Ovary (tissue), 7 donors: ENCODE measurements at regions not wholly inside any gene's neighbourhood (a gene's known extent, or its start where the extent isn't known, plus 50 kb on each side); places are given as distances from the start of the nearest gene placed in this dataset.

ENCODE experiments used
- DNase-seq, 5 donors: peaks; one replicate each; pipeline ENCODE4 v3.0.0-alpha.2; 2019 to 2020
- H3K27ac ChIP-seq, 2 donors: fragments of 200-600 bp; one replicate each; pipeline versions ENCODE4 v1.5.1 to v1.8.0; 2019 to 2022
- H3K27me3 ChIP-seq: fragments of 200-600 bp; one replicate; pipeline ENCODE4 v1.8.0; 2022
- H3K36me3 ChIP-seq: fragments of 200-600 bp; sonication (generic); one replicate; pipeline ENCODE4 v1.5.1; 2019
- H3K4me1 ChIP-seq: one replicate; pipeline ENCODE4 v1.8.1; 2013; ENCODE audit warnings: mild to moderate bottlenecking, moderate library complexity; ENCODE audit not compliant: insufficient read depth
- H3K4me3 ChIP-seq: fragments of 200-600 bp; sonication (generic); one replicate; pipeline ENCODE4 v1.5.1; 2017
- H3K9me3 ChIP-seq, 2 donors: fragments of 200-600 bp in 1 of 2; sonication (generic) in 1 of 2; one replicate each; pipeline versions ENCODE4 v1.5.1 to v1.8.1; 2013 to 2019; ENCODE audit warnings: mild to moderate bottlenecking in 1 of 2, moderate library complexity in 1 of 2
- EP300 ChIP-seq: sonication (generic); formaldehyde crosslinking; IDR thresholded peaks from one replicate; pipeline ENCODE4 v1.6.1; 2017; ENCODE audit warnings: antibody characterized with exemption
- POLR2A ChIP-seq: fragments of 450-650 bp; IDR thresholded peaks from one replicate; pipeline ENCODE4 v1.6.1; 2017; ENCODE audit warnings: antibody characterized with exemption, mild to moderate bottlenecking, moderate library complexity
- WGBS, 3 donors: extraction: QIAGEN DNeasy Blood & Tissue Kit in 1 of 3; methylation state at CpG; one replicate each; pipeline versions ENCODE4 v1.1.5 to v1.1.7; 2013 to 2017; 5-methylcytosine and 5-hydroxymethylcytosine counted together
- intact Hi-C, 4 donors: fragments of 100-400 bp; cut with DNase I; formaldehyde crosslinking; loops; one replicate each; pipeline versions ENCODE4 v1.11.0 to v1.15.1; 2022 to 2023
- TF ChIP-seq, protein P1 (sequence below), 3 donors: fragments of 450-650 bp in 2 of 3; fragments of 200-600 bp in 1 of 3; IDR thresholded peaks; one replicate each; pipeline versions ENCODE4 v1.5.1 to v1.8.0; 2016 to 2022; ENCODE audit warnings: antibody characterized with exemption in 3 of 3, mild to moderate bottlenecking in 1 of 3
- donor health status: DM: no; HTN: no; CAD: no; lungs with moderate emphysema.
- donor health status: DM: no; HTN: no; CAD: no.
- donor health status: Bipolar disorder and iron deficiency.
- donor health status: DM: no; HTN: no; CAD: no.
- donor health status: DM: yes; HTN: yes; CAD: no.

DNA sequence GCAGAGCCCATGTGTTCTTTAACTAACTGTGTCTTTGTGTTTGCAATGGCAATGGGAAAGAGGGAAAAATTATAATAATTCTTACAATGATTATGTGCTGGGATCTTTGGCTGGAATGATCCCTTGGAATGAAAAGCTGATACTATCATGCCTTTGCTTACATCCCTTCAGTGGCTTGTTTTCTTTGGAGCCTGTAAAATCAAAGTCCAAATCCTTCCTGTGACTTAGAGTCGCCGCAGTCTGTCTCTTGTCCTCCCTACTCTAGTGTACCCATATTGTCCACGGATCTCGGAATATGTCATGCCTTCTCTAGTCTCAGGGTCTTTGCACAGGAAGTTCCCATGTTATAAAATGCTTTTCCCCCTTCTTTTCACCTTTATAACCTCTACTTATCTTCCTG, 111.7 kb upstream of the MAF start:
- intact Hi-C loops: no loop called here
- TF ChIP-seq, protein P1, sequence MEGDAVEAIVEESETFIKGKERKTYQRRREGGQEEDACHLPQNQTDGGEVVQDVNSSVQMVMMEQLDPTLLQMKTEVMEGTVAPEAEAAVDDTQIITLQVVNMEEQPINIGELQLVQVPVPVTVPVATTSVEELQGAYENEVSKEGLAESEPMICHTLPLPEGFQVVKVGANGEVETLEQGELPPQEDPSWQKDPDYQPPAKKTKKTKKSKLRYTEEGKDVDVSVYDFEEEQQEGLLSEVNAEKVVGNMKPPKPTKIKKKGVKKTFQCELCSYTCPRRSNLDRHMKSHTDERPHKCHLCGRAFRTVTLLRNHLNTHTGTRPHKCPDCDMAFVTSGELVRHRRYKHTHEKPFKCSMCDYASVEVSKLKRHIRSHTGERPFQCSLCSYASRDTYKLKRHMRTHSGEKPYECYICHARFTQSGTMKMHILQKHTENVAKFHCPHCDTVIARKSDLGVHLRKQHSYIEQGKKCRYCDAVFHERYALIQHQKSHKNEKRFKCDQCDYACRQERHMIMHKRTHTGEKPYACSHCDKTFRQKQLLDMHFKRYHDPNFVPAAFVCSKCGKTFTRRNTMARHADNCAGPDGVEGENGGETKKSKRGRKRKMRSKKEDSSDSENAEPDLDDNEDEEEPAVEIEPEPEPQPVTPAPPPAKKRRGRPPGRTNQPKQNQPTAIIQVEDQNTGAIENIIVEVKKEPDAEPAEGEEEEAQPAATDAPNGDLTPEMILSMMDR (IDR thresholded peaks at IDR 0.05): no peak
- TF ChIP-seq POLR2A: no peak
- no peak for TF ChIP-seq EP300
- no peak for DNase-seq
- Histone ChIP-seq H3K27ac (no peak overlapping the region), H3K36me3 (no peaks in the 10 kb centered on the region), H3K4me1 (peaks cover 7% of the 10 kb centered on the region), H3K4me3 (no peak overlapping the region), H3K27me3 (no peaks in the 10 kb centered on the region), H3K9me3 (no peaks in the 10 kb centered on the region)
- 84 to 92% (median 89%) methylated on average over 4 of the region's 4 CpGs for WGBS, 3 donors

DNA sequence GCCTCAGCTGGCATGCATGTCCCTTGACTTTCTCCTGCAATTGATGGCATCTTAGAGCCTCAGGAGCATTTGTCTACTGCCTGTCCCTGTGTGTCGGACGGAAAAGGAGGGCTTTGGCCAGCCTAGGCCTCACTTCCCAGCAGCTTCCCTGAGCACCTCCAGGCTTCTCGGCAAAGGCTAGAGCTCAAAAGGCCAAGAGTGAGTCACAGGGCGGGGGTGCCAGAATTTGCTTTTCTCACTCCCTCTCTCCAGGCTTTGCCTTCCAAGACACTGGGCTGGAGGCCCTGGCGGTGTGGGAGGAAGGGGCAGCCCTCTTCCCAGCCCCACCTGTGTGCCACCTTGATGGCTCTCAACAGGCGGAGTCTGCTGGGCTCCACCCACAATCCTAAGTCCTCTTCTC, 107.3 kb upstream of the MAF start:
- intact Hi-C loops: loop anchor here in 1 of 4 donors (10.0 kb wide), 1 partner anchor 93 kb away; no protein-coding TSS in a partner anchor
- no peaks in the 10 kb centered on the region for H3K27me3 ChIP-seq
- H3K4me1 ChIP-seq: no peaks in the 10 kb centered on the region

DNA sequence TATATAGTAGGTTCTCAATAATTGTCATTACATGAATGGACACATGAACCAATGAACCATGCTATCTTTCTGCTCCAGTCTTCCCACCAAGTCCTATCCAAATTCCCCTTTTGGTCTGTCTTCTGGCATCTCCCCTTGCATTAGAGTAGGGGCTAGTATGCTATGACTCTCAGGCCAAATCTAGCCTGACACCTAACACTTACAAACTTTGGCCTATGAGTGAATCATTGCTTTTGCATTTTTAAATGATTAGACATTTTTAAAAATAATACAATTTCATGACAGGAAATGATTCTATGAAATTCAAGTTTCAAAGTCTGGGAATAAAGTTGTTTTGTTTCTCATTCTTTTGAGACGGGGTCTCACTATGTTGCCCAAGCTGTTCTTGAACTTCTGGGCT, 102.5 kb upstream of the MAF start:
- Histone ChIP-seq H3K27me3 (no peaks in the 10 kb centered on the region), H3K9me3 (no peaks in the 10 kb centered on the region), H3K4me1 (peaks cover 6% of the 10 kb centered on the region), H3K27ac (no peak overlapping the region), H3K36me3 (no peaks in the 10 kb centered on the region), H3K4me3 (no peak overlapping the region)
- no peak for DNase-seq
- 60 to 80% (median 73%) methylated on average over 1 of the region's 1 CpG for WGBS, 3 donors
- TF ChIP-seq POLR2A: no peak
- no peak for TF ChIP-seq EP300
- TF ChIP-seq, protein P1 (IDR thresholded peaks at IDR 0.05): no peak
- intact Hi-C loops: loop anchor here in 1 of 4 donors (10.0 kb wide), 1 partner anchor 88 kb away; no protein-coding TSS in a partner anchor

More for the DNA sequence above, 107.3 kb upstream of the MAF start:
- H3K27ac ChIP-seq: no peak overlapping the region
- H3K36me3 ChIP-seq: no peaks in the 10 kb centered on the region
- 53 to 73% (median 56%) methylated on average over 6 of the region's 6 CpGs for WGBS, 3 donors
- TF ChIP-seq, protein P1 (IDR thresholded peaks at IDR 0.05): no peak
- H3K4me3 ChIP-seq: no peak overlapping the region
- DNase-seq: peak; percentile 24 to 73 (median 45)
- H3K9me3 ChIP-seq: no peaks in the 10 kb centered on the region

DNA sequence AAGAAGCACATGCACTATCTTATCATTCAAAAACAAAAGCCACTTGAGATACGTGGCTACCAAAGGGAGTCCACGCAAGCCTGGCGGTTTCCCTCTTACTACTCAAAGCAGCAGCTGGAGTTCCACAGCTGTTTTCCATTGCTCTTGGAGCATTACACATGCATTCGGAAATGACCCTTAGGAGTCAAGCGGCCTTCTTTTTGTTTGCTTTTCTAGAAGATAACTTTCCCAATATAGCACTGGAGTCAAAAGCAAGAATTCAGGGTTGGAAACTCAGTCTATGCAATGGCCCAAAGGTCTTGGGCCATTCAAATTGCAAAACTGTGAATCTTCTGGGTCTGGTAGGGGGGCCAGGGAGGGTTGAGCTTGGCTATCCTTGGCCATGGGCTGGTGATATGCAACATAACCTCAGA, 97.8 kb upstream of the MAF start:
- 4 to 19% (median 8%) methylated on average over 5 of the region's 5 CpGs for WGBS, 3 donors
- Histone ChIP-seq H3K4me1 (peaks cover 6% of the 10 kb centered on the region), H3K4me3 (no peak overlapping the region), H3K27me3 (no peaks in the 10 kb centered on the region), H3K36me3 (no peaks in the 10 kb centered on the region), H3K9me3 (no peaks in the 10 kb centered on the region), H3K27ac (no peak overlapping the region)
- TF ChIP-seq, protein P1 (IDR thresholded peaks at IDR 0.05): no peak
- TF ChIP-seq EP300 (no peak), POLR2A (no peak)
- peak in 4 of 5 donors; percentile 43 to 66 (median 50) for DNase-seq
- intact Hi-C loops: no loop called here
